ENCODE measurements at regions not wholly inside any gene's neighbourhood (a gene's known extent, or its start where the extent isn't known, plus 50 kb on each side); places are given as distances from the start of the nearest gene placed in this dataset.

DNA sequence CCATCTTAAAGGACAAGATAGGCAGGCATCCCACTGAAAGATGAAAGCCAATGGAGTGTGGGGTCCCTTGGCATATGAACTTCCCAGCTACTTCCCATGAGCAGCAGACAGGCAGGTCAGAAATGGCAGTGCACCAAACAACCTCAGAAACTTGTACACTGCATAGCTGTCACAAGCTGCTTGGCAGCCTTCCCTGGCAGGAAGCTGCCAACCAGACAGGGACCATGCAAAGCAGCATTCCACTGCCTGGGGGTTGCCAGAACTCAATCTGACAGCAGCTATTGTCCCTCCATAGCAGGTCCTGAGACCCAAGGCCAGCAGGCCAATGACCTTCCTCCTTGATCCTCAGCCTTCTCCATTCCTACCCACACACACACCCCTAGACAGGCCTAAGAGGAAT lies 139.5 kb downstream of the PLCE1 start:
- Mint-ChIP-seq H3K4me3 (no peak overlapping the region), H3K9me3 (no peaks in the 10 kb centered on the region), H3K4me1 (no peaks in the 10 kb centered on the region), H3K27ac (no peak overlapping the region), H3K36me3 (ENCODE audit: low read depth) (no peaks in the 10 kb centered on the region), H3K27me3 (ENCODE audit: insufficient read depth, low read depth, poor library complexity) (no peaks in the 10 kb centered on the region)
- Histone ChIP-seq H3K4me2 (no peak overlapping the region), H4K20me1 (replicated peaks; ENCODE audit: insufficient read depth) (no peaks in the 10 kb centered on the region), H3K36me3 (ENCODE audit: insufficient read depth) (no peaks in the 10 kb centered on the region), H3K79me2 (replicated peaks; ENCODE audit: insufficient read depth) (no peaks in the 10 kb centered on the region), H3K4me3 (no peak overlapping the region), H3K4me1 (ENCODE audit: insufficient read depth) (no peaks in the 10 kb centered on the region), H2AFZ (no peak overlapping the region), H3K27ac (ENCODE audit: low read depth) (no peak overlapping the region), H3F3A (replicated peaks; ENCODE audit: low read depth) (no peaks in the 10 kb centered on the region), H3K27me3 (ENCODE audit: insufficient read depth) (no peaks in the 10 kb centered on the region), H3K9me2 (ENCODE audit: insufficient read depth) (no peaks in the 10 kb centered on the region)
- DNase-seq (ENCODE audit: low spot score) (no peak), ATAC-seq (no peak)
- TF ChIP-seq EZH2phosphoT487 (IDR thresholded peaks at IDR 0.05; ENCODE audit: unreplicated experiment): no peak
- no peak for TF ChIP-seq ZNF114 (CRISPR knock-in tag; IDR thresholded peaks at IDR 0.05)
- TF ChIP-seq ZNF331 (CRISPR knock-in tag; IDR thresholded peaks at IDR 0.05; ENCODE audit: low read depth): no peak
- no peak for TF ChIP-seq JUNB (IDR thresholded peaks at IDR 0.05; ENCODE audit: unreplicated experiment)
- TF ChIP-seq EZH2 (IDR thresholded peaks at IDR 0.05; ENCODE audit: low read depth, unreplicated experiment): no peak

DNA sequence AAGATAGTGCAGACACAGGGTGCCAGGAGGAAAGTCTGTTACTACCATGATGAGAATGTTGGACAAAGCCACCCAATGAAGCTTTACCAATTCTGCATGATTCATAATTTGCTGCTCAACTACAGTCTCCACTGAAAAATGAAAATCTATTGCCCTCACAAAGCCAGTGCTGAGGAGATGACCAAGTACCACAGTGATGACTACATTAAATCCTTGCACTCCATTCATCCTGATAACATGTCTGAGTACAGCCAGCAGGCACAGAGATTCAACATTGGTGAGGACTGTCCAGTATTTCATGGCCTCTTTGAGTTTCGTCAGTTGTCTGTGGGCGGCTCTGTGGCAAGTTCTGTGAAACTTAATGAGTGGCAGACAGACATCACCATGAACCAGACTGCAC lies 144.0 kb downstream of the PLCE1 start:
- Histone ChIP-seq H3K36me3 (ENCODE audit: insufficient read depth) (no peaks in the 10 kb centered on the region), H3K4me2 (no peak overlapping the region), H2AFZ (no peak overlapping the region), H3K4me1 (ENCODE audit: insufficient read depth) (no peaks in the 10 kb centered on the region), H3K9me2 (ENCODE audit: insufficient read depth) (no peaks in the 10 kb centered on the region), H3F3A (replicated peaks; ENCODE audit: low read depth) (no peaks in the 10 kb centered on the region), H3K27me3 (ENCODE audit: insufficient read depth) (no peaks in the 10 kb centered on the region), H3K79me2 (replicated peaks; ENCODE audit: insufficient read depth) (no peaks in the 10 kb centered on the region), H3K4me3 (no peak overlapping the region), H4K20me1 (replicated peaks; ENCODE audit: insufficient read depth) (no peaks in the 10 kb centered on the region), H3K27ac (ENCODE audit: low read depth) (no peak overlapping the region)
- Mint-ChIP-seq H3K9me3 (no peaks in the 10 kb centered on the region), H3K4me3 (no peak overlapping the region), H3K27me3 (ENCODE audit: insufficient read depth, low read depth, poor library complexity) (no peaks in the 10 kb centered on the region), H3K27ac (no peak overlapping the region), H3K36me3 (ENCODE audit: low read depth) (no peaks in the 10 kb centered on the region), H3K4me1 (no peaks in the 10 kb centered on the region)
- ATAC-seq (no peak), DNase-seq (ENCODE audit: low spot score) (no peak)
- TF ChIP-seq STAT1 (IDR thresholded peaks at IDR 0.05; ENCODE audit: unreplicated experiment) (no peak), EZH2 (IDR thresholded peaks at IDR 0.05; ENCODE audit: low read depth, unreplicated experiment) (no peak), REST (IDR thresholded peaks at IDR 0.05; ENCODE audit: unreplicated experiment) (no peak), CTCF (conservative IDR thresholded peaks at IDR 0.05; ENCODE audit: low read depth in 2 of 2) (no peak), EZH2phosphoT487 (IDR thresholded peaks at IDR 0.05; ENCODE audit: unreplicated experiment) (no peak), JUNB (IDR thresholded peaks at IDR 0.05; ENCODE audit: unreplicated experiment) (no peak), NANOG (IDR thresholded peaks at IDR 0.05; ENCODE audit: borderline replicate concordance) (no peak)
- TF ChIP-seq, protein P1, sequence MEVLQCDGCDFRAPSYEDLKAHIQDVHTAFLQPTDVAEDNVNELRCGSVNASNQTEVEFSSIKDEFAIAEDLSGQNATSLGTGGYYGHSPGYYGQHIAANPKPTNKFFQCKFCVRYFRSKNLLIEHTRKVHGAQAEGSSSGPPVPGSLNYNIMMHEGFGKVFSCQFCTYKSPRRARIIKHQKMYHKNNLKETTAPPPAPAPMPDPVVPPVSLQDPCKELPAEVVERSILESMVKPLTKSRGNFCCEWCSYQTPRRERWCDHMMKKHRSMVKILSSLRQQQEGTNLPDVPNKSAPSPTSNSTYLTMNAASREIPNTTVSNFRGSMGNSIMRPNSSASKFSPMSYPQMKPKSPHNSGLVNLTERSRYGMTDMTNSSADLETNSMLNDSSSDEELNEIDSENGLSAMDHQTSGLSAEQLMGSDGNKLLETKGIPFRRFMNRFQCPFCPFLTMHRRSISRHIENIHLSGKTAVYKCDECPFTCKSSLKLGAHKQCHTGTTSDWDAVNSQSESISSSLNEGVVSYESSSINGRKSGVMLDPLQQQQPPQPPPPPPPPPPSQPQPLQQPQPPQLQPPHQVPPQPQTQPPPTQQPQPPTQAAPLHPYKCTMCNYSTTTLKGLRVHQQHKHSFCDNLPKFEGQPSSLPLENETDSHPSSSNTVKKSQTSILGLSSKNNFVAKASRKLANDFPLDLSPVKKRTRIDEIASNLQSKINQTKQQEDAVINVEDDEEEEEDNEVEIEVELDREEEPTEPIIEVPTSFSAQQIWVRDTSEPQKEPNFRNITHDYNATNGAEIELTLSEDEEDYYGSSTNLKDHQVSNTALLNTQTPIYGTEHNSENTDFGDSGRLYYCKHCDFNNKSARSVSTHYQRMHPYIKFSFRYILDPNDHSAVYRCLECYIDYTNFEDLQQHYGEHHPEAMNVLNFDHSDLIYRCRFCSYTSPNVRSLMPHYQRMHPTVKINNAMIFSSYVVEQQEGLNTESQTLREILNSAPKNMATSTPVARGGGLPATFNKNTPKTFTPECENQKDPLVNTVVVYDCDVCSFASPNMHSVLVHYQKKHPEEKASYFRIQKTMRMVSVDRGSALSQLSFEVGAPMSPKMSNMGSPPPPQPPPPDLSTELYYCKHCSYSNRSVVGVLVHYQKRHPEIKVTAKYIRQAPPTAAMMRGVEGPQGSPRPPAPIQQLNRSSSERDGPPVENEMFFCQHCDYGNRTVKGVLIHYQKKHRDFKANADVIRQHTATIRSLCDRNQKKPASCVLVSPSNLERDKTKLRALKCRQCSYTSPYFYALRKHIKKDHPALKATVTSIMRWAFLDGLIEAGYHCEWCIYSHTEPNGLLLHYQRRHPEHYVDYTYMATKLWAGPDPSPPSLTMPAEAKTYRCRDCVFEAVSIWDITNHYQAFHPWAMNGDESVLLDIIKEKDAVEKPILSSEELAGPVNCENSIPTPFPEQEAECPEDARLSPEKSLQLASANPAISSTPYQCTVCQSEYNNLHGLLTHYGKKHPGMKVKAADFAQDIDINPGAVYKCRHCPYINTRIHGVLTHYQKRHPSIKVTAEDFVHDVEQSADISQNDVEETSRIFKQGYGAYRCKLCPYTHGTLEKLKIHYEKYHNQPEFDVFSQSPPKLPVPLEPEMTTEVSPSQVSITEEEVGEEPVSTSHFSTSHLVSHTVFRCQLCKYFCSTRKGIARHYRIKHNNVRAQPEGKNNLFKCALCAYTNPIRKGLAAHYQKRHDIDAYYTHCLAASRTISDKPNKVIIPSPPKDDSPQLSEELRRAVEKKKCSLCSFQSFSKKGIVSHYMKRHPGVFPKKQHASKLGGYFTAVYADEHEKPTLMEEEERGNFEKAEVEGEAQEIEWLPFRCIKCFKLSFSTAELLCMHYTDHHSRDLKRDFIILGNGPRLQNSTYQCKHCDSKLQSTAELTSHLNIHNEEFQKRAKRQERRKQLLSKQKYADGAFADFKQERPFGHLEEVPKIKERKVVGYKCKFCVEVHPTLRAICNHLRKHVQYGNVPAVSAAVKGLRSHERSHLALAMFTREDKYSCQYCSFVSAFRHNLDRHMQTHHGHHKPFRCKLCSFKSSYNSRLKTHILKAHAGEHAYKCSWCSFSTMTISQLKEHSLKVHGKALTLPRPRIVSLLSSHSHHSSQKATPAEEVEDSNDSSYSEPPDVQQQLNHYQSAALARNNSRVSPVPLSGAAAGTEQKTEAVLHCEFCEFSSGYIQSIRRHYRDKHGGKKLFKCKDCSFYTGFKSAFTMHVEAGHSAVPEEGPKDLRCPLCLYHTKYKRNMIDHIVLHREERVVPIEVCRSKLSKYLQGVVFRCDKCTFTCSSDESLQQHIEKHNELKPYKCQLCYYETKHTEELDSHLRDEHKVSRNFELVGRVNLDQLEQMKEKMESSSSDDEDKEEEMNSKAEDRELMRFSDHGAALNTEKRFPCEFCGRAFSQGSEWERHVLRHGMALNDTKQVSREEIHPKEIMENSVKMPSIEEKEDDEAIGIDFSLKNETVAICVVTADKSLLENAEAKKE (CRISPR knock-in tag; IDR thresholded peaks at IDR 0.05): no peak

All from GM23338 (cell line).